AG04449 (cell line): ENCODE measurements at regions not wholly inside any gene's neighbourhood (a gene's known extent, or its start where the extent isn't known, plus 50 kb on each side); places are given as distances from the start of the nearest gene placed in this dataset.

Experiments
- CTCF ChIA-PET: fragments of 350-600 bp; formaldehyde crosslinking; extraction: SDS; loops from one replicate; lab custom pipeline; 2021; ENCODE audit warnings: antibody characterized with exemption; lab: Yijun Ruan, JAX
- POLR2A ChIA-PET: fragments of 400-600, 350-600 bp; formaldehyde crosslinking; extraction: SDS; loops from one replicate; lab custom pipeline; 2020; ENCODE audit warnings: antibody characterized with exemption, inconsistent platforms; lab: Yijun Ruan, JAX
- DNase-seq: peaks from one replicate; pipeline ENCODE4 v3.0.0-alpha.2; 2010; ENCODE audit warnings: low read depth, low spot score
- H3K4me3 ChIP-seq: 2 replicates; pipeline ENCODE4 v1.5.1; 2011; ENCODE audit warnings: low read depth, mild to moderate bottlenecking, control low read depth, low read length
- CTCF ChIP-seq: IDR thresholded peaks from one replicate; pipeline ENCODE4 v1.5.1; 2011; ENCODE audit warnings: mild to moderate bottlenecking, moderate library complexity, low read length, control low read depth, inconsistent platforms; ENCODE audit not compliant: insufficient read depth; ENCODE audit errors: missing control alignments

GRCh38 chr6:11911538-11911937, 100.6 kb upstream of the HIVEP1 start:
- DNase-seq = peak; percentile 71
- no peak overlapping the region for H3K4me3 ChIP-seq
- no peak for TF ChIP-seq CTCF
- ChIA-PET CTCF (interaction anchor here (1.2 kb wide), 1 partner anchor 256 kb away, joined by 5 read pairs; no protein-coding TSS in a partner anchor), POLR2A (interaction anchor here (0.6 to 0.9 kb wide), 2 partner anchors 10 to 141 kb away, joined by 3 read pairs; no protein-coding TSS in a partner anchor)

DNA sequence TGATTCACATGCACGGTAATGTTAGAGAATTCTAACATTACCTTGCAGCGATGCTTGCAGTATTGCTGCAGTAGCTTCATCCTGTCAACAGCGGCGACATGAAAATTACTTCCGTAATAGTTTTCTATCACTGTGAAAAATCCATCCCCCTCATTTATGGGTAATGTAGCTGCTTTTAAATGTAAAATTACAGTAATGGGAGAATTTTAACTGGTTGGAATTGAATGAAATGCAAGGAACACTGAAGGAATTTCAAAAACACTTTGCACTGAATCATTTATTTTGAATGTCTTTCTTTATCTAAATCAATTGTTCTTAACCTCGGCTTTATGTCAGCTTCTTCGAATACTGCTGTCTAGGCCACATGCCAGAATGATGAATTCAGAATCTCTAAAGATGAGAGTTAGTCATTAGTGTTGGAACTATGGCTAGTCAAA, 102.4 kb upstream of the HIVEP1 start:
- no peak for TF ChIP-seq CTCF
- H3K4me3 ChIP-seq = no peak overlapping the region
- ChIA-PET CTCF (no interaction called here), POLR2A (no interaction called here)
- DNase-seq = peak; percentile 51

DNA sequence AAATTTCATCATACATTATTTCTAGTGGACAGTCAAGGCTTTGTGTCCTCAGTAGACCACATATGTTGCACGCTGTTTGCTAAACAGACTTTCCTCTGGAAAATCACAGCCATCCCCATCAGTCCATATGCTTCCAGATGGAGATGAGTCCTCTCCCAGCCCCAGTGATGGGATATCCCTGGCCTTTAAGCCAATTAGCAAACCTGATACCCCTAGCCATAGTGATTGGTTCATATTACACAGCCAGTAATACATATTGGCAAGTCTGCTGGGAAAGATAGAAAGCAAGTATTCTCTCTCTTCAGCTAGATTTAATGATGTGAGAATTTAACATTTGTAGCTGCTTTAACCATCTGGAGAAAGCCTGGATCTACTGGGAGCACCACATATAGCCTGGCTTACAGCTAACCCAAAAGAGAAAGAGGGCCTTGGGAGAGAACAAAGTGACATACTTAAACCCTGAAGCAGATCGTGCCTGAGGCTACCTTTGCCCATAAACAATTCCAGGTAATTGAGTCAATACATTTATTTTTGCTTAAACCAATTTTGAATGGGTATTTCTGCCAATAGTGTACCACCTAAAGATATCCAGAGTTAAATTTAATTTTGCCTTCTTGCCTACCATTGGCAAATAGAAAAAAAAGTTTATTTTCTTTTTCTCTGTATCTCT, 103.5 kb upstream of the HIVEP1 start:
- POLR2A ChIA-PET = no interaction called here
- TF ChIP-seq CTCF = no peak
- CTCF ChIA-PET = no interaction called here
- no peak for DNase-seq
- H3K4me3 ChIP-seq = no peak overlapping the region

- H3K4me3 ChIP-seq = no peak overlapping the region
- DNase-seq = no peak
- POLR2A ChIA-PET = no interaction called here
- no peak for TF ChIP-seq CTCF
- CTCF ChIA-PET = no interaction called here
Observed at GRCh38 chr6:11903645-11904044, 108.5 kb upstream of the HIVEP1 start.

DNA sequence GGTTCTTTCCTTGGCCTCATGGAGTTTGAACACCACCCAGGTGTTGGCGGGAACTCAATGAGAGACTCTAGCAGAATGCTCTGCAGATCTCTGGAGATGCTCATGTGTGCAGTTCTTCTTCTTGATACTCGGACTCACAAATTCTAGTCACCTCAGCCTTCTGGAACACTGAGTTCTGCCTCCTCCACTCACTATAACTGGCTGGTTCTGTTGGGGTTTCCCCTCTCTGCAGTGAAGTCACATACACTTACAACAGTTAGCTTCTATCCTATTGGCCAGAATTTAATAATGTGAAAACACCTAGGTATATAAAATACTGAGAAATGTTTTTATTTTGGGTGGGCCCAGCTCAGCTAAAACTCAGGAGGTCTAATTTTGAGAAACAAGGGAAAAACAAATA, 109.6 kb upstream of the HIVEP1 start:
- no peak for DNase-seq
- ChIA-PET POLR2A (no interaction called here), CTCF (no interaction called here)
- no peak overlapping the region for H3K4me3 ChIP-seq
- TF ChIP-seq CTCF = no peak

DNA sequence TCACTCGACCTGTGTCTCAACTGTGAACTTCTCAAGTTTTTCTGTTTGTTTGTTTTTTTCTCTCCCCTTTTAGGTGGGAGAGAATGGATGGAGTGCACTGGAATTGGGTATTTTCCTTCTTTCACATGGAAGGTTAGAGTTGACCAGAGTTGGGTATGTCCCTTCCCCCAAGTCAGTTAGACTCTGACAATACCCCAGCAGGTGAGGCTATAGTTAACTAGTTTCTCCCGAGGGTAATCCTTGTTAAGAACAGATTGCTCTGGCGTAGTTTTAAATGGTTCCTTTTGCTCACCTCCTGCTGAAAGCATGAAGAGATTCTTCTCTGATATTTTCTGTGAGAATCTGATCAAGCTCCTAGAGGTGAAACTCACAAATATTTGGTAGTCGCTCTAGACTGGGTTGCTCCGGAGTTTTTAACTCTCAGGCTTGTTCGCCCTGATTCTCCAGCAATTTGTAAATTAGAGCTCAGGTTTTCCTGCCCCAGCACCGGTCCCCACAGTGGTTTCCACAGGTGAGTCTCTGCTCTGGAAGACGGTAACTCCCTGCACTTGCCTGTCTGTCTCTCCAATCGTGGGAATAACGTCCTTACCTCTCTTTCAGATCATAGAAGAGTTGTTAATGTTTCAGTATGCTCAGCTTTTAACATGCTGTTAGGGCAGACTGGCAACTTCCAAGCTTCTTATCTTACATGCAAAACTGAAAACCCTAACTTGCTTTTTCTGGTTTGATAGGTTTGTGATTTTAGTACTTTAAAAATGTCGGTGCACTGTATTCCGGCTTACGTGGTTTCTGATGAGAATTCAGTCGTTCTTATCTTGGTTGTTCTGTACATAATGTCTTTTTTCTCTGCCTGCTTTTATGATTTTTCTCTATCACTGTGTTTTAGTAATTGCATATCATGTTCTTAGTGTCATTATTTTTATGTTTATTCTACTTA, 111.2 kb upstream of the HIVEP1 start:
- no peak overlapping the region for H3K4me3 ChIP-seq
- no peak for DNase-seq
- ChIA-PET POLR2A (no interaction called here), CTCF (interaction anchor here (0.7 kb wide), 2 partner anchors 9 to 20 kb away, joined by 3 read pairs; no protein-coding TSS in a partner anchor)
- no peak for TF ChIP-seq CTCF
